ENCODE measurements at regions not wholly inside any gene's neighbourhood (a gene's known extent, or its start where the extent isn't known, plus 50 kb on each side); places are given as distances from the start of the nearest gene placed in this dataset.

- TF ChIP-seq TCF12 (IDR thresholded peaks at IDR 0.05) (no peak), NRF1 (IDR thresholded peaks at IDR 0.05; ENCODE audit: low read depth, low read length) (no peak), EZH2phosphoT487 (IDR thresholded peaks at IDR 0.05; ENCODE audit: borderline replicate concordance, low read depth) (no peak), CTCF (IDR thresholded peaks at IDR 0.05) (no peak), EP300 (IDR thresholded peaks at IDR 0.05; ENCODE audit: borderline replicate concordance in 1 of 2, low read depth in 1 of 2, low read length in 1 of 2) (no peak), RFX5 (IDR thresholded peaks at IDR 0.05; ENCODE audit: low read length) (no peak), NFIC (IDR thresholded peaks at IDR 0.05; ENCODE audit: borderline replicate concordance) (no peak), PBX3 (IDR thresholded peaks at IDR 0.05) (no peak), MAX (IDR thresholded peaks at IDR 0.05; ENCODE audit: low read depth) (no peak), POLR2AphosphoS5 (IDR thresholded peaks at IDR 0.05; ENCODE audit: low read depth, low read length) (no peak)
Measured at GRCh38 chr7:32215697-32216096, 145.5 kb upstream of the PDE1C start.

Measured in SK-N-SH (cell line).